Activated CD8-positive, alpha-beta memory T cell treated with anti-CD3 and anti-CD28 coated beads for 48 hours (primary cell): ENCODE measurements at regions not wholly inside any gene's neighbourhood (a gene's known extent, or its start where the extent isn't known, plus 50 kb on each side); places are given as distances from the start of the nearest gene placed in this dataset.
"Not testable (repeated sequence)": the region's sequence is repeated elsewhere in the genome, so short reads cannot be mapped to it uniquely, and the experiment has no call there.

Experiments
- DNase-seq, 3 experiments: peaks; one replicate each; pipeline ENCODE4 v3.0.0-alpha.2; 2020; ENCODE audit warnings: low read depth in 2 of 3, low spot score in 2 of 3

DNA sequence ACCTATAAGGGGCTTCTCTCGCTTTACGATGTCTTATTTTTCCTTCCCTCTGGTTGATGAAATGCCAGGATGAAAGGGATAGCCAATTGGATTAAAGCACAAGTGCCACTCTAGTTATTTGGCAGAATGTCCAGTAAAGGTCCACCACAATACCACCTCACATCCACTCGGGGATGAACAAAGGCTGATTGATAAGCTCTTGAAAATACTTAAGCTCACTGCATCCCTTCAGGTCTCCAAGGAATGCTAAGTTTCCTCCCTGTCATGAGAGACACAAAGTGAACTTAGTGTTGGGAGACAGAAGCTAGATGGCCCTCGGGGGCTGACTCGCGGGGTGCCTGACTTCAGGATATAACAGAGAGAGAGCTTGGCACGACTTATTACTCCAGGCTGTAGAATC is 185.9 kb upstream of the ZNF644 start:
- DNase-seq, result not testable (repeated sequence)

DNA sequence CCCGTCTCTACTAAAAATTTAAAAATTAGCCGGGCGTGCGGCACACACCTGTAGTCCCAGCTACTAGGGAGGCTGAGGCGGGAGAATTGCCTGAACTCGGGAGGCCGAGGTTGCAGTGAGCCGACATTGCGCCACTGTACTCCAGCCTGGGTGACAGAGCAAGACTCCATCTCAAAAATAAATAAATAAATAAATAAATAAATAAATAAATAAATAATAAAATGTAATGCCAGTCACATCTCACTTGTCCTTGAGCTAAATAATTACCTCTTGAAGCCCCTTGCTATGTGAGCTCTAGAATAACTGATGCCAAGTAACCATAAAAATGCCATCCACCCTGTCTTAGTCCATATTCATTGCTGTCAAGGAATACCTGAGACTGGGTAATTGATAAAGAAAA is 182.3 kb upstream of the ZNF644 start:
- DNase-seq, result not testable (repeated sequence)

DNA sequence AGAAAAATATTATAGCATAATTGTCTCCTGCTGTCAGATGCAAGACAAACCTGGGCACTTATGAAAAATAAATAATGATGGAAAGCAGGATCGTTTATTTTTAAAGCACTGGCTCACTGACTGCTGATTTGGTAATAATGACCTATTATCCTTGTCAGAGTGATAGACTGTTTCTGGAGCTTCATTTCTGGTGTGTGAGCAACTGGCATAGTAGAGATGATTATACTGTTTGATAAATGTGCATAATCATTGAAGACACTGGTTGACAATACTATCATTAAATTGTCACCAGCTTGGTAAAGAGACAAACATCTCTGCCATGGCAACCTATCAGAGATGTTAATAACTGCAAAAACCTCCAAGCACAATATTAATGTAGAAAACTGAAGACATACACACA is 179.9 kb upstream of the ZNF644 start:
- DNase-seq, result no peak

DNA sequence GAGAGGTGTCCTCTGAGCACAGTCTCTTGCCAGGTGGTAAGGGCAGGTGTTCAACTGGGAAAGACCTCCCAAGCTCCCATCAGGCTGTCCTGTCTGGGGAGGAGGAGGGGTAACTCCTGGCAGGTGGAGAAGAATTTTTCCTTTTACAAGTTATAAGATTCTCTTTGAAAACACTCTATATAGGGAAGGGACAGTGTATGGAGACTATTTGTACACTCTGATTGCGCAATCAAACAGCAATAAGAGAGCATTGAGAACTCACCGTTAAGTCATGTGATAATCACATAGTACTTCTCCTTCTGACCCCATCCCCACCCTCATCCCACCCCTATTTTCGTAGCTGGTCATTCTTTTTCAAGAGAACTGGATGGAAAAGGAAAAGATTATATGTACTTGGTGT is 179.3 kb upstream of the ZNF644 start:
- no peak for DNase-seq

DNA sequence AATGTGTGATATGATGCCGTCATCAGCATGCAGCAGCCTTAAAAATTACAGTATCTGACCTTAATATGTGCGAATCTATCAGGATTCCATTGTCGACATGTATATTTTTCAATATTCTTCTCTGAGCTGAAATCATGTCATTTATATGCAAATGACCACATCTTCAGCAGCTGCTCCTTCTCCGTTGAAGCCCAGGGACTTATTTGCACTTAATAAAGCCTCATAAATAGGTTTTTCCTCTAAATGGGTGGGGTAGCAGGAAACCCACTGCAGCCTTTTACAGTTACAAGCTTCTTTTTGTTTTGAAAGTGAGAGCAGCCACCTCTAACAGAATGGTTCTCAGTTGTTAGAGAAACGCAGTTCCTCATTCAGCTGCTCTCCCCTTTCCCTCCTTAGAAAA is 178.8 kb upstream of the ZNF644 start:
- DNase-seq, result no peak

DNA sequence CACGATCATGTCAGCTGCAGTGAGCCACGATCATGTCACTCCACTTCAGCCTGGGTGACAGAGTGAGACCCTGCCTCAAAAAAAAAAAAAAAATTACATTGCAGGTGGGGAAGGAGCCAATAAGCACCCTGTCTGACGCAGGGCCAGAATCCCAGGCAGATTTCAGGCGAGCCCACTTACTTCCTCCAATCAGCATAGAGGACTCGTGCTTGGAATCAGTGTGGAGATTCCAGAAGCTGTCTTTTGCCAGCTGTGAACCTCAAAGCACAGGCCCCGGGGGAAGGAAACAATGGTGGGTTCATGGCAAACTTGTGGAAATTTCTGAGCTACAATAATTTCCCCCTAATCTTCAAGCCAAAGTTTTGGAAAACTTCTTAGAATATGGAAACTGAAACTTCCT is 178.2 kb upstream of the ZNF644 start:
- DNase-seq, result no peak

DNA sequence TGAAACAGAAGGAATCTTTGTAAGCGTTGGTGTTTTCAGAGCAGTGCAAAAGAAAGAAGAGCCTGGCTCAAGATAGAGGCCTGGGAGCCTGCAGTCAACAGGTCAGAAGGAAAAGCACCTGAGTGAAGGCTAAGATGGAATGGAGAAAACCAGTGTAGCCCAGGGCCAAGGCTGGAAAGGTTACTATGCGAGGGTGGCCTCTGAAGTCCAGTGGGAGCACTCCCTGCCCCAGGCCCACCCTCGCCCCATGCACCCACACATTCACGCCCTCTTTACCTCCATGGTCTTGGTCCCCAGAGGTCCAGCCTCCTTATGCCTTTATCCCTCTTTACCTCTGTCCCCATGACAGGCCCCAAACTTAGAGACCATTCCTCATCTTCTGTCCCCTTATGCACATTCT is 169.2 kb upstream of the ZNF644 start:
- no peak for DNase-seq

DNA sequence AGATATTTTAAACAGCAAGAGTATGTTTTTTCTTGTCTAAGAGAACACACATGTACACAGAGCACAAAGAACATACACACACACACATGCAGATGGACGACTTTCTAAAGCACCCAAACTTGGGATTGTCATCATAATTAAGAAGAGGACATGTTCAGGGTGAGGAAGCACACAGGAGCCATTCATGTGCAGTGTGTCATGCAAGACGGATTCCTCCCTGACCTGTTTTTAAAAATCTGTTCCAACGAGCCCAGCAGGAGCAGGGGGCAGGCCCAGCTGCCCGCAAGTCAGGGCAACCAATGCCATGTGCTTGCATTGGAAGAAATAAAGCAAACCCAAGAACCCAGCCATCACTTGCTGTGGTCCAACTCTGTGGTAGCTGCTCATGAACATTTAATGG is 167.3 kb upstream of the ZNF644 start:
- no peak for DNase-seq

DNA sequence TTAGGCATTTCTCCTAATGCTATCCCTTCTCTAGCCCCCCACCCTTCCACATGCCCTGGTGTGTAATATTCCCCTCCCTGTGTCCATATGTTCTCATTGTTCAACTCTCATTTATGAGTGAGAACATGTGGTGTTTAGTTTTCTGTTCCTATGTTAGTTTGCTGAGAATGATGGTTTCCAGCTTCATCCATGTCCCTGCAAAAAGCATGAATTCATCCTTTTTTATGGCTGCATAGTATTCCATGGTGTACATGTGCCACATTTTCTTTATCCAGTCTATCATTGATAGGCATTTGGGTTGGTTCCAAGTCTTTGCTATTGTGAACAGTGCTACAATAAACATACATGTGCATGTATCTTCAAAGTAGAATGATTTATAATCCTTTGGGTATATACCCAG is 161.0 kb upstream of the ZNF644 start:
- not testable (repeated sequence) for DNase-seq

DNA sequence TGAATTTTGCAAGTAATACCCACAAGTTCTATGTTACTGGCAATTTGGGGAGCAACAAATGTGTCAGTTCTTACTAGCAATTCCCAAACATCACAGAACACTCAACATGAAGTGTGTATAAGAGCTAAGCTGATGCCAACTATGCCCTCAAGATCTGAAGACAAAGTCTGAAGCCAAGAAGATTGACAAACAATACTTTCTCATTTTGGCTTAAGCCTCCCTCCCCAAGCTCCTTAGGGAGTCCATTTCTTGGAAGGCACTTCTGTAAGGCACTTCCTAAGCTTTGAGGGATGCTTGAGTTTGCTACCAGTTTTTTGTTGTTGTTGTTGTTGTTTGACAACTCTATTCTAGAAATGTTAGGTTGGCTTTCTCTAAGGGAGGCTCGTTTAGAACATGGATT is 154.4 kb upstream of the ZNF644 start:
- DNase-seq, result no peak

DNA sequence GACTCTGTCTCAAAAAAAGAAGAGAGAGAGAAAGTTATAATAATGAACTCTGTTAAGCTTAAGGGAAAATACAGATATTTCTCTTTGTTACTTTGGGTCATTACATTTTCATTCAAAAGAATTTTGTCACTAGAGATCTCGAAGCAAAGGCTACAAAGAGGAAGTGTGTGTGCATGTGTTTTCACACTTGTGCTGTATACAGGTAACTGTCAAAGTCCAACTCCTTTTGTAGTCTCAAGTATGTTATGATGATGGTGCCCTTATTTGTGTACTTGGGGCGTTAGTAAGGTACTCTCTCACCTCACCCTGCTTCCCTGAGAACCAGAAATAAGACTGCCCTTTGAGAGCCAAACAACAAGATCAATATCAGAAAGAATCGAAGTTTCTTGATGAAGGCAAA is 152.9 kb upstream of the ZNF644 start:
- no peak for DNase-seq

DNA sequence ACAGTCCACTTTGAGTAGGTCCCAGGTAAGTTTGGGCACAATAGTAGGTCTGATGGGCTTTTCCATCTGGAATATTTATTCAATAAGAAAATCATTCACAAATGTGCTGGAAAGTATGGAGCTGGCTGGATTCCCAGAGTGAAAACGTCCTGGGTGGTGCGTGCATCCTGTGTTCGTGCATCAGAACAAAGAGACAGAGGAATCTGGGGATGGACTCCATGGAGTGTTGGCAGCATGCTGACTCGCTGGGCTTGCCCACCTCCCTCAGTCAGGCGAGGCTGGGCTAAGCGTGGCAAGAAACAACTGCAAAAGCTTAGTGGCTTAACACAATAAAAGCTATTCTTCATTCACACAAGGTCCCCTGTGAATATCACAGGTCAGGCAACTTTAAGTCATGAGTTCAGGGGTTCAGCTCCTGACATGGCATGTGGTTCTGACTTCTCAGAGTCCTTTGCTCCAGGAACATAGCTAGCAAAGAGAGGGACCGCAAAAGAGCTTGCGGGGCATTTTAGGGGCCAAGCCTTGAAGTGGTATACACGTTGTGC is 151.6 kb upstream of the ZNF644 start:
- DNase-seq, result no peak

DNA sequence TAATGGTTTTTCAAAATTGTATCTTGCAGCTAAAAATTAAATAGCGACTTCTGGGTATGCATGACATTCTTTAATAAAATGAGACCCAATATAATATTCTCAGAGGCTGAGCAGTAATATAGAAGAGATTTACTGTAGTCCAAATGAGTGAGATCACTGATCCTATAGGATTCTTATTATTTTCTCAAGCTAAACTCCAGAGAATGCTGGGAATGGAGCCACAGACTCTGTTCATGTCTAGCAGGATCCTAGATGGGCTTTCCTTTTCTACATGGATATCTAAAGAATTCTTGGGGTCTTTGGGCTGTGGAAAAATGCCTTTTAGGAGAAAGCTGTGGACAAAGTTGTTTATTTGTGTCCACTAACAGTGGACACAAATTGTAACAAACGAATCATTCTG is 150.7 kb upstream of the ZNF644 start:
- no peak for DNase-seq

DNA sequence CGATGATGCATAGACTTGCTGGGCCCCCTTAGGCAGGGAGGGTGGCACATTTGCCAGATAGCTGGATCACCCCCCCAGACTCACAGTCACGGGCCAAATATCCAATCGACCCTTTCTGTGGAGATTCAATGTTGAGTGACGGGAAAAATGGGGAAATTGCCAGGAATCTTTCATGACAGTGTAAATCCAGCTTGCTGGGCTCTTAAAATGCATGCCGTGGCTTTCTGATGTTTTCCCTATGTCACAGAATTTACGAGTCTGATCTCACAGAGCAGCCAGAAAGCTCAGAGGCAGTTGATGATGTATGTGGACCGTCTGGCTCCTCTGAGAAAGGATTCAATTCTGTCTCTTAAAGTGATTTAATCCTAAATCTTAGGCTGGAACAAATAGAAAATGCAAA is 150.1 kb upstream of the ZNF644 start:
- DNase-seq, result no peak

DNA sequence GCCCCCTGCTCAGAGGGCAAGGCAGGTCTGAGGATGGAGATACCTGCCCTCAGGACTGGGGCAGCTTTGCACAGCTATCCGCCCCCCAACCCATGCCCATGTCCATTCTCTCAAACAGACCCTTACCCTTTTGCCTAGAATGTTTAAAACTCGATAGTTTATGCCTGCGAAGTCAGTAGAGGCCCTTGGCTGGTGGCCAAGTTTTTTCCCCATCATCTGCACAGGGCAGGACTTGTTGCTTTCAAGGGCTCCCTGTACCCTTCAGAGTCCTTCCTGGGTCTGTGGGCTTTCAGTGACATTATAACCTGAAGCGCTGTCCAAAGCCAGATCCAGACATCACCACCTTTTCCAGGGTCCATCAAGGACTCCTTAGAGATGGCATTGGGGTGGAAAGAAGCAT is 148.7 kb upstream of the ZNF644 start:
- no peak for DNase-seq

DNA sequence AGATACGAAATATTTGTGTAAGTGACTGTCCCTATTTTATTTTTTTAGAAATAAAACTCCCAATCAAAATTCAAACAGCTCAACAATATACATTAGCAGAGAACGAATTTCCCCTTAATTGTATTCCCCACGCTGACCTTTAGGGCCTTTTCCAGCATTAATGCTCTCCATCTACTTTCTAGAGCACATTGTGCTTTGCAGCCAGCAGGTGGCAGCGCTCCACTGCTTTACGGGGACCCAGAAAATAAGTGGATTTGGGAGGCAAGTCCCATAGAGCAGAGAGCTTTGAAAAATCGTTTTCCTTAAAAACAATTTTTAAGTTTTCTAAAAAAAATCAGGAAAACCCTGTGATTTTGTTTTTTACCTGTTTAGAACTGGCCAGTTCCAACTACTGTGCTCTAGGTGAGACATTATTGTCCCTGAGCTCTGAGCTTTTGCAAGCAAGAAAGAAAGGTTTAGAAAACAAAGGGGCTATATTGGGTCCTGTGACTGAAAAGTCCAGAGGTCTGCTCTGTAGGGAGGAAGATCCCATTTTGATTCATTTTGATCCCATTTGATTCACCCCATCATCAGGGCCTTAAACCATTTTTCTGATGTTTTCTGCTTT is 144.4 kb upstream of the ZNF644 start:
- DNase-seq, result no peak

DNA sequence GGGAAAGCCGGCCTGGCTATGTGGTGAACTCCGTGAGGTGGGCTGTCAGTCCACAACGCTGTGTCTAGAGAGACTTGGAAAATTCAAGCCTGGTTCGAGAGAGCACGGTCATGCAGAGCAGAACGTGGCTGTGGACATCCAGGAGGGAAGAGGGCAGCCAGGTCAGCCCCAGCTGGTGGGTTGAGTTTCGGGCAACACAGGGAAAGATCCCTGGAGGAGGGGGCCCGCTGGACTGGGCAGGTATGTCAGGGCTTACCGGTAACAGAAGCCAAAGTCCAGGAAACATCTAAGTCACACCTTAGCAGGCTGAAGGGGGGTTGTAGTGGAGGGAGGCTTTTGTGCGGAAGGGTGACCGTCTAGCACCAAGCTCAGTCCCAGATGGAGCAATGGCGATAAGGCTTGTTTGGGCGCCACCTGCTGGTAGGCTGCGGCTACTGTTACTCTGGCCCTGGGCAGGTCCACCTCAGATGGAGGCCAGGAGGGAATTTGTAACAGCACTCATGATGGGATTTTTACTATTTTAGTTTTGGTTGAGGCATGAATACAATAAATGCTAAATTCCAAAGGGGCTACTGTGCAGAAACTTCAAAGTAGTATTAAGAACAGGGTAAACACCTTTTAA is 143.3 kb upstream of the ZNF644 start:
- DNase-seq, result peak; percentile 30 to 66 (median 65)

DNA sequence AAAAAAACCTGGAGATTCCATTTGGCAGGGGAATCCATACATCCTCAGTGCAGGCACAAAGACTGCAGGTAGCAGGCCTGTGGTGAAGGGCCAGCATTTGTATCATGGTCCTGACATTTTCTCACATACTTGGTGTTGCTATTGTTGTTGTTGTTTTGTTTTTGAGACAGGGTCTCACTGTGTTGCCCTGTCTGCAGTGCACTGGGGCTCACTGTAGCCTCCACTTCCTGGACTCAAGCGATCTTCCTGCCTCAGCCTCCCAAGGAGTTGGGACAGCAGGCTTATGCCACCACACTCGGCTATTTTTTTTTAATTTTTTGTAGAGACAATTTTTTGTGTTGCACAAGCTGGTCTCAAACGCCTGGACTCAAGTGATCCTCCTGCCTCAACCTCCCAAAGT is 140.8 kb upstream of the ZNF644 start:
- DNase-seq, result no peak

DNA sequence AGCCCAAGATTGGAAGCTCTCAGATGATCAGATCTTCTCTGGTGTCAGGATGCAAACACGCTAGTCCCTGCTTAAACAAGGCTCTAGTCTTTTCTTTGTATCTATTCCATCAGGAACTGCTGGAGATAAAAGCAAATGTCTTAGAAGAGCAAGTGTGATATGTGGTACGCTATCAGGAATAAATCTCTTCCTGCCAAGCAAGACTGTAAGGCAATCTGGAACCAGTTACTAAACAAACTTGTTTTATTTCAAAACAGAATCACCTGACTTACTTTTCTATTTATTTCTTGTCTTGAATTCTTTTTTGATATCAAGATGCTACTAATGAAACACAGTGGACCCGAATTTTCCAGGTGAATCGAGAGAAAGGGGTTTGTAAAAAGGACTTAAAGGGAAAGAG is 139.9 kb upstream of the ZNF644 start:
- DNase-seq, result no peak

DNA sequence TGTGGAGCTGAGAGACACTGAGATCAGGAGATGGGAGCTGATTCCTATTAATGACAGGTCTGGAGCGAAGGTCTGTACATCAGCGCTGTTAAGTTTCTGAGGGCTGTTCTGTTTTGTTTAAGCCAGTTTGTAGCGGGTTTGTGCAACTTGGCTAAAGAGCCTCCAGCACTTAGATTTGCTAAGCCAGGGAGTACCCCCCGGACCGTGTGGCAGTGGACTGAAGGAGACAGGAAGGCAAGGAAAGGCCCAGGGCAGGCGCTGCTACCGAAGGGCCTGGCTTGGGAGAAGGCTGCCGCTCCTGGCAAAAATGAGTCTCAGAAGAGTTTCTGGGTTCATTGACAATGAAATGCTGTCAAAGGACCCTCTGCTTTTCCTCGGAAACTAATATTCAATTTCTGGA is 139.3 kb upstream of the ZNF644 start:
- DNase-seq, result no peak

DNA sequence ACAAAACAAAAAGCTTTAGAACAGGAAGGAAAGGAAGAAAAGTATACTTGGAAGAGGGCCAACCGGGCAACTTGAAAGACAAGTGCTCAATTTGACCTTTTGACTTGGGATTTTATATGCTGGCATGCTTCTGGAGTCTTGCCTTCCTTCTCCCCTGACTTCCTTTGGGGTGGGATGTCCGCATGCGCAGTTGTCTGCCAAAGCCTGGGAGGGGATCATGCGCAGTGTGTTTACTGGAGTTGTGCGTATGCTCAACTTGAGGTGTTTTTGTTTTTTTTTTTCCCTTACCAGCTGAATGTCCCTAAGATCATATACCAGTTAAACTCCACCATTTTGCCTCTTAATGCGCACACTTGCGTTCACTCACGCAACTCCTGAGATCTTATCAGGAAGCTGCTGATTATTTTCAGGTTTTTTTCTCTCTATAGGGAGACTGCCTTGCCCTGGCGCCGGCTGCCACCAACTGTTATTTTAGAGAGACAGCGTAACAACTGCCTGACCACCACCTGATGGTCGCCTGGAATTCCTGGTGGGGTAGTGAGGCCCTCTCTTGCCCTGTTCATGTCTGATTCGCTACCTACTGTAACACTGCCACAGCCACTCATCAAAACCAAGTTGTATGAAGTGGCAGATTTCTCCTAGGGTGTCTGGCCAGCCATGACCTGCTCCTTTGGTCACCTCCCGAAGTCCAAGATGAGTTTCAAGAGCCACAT is 138.7 kb upstream of the ZNF644 start:
- DNase-seq, result no peak

DNA sequence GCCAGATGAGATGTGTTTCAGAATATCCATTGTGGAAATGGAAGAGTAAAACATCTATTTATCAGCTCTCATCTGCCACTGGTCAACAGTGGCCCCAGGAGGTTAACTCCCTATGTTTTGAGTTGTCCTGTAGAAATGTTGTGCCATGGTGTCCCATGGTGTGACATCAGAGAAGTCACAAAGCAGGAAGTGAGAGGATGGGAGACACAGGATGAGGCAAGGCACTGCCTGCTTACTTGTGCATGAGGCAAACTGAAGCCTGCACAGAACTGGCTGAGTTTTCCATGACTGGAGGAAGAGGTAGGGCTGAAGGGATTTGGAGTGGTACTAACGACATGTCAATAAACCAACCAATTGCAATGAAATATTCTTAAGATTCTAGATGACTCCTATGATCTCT is 131.5 kb upstream of the ZNF644 start:
- no peak for DNase-seq

DNA sequence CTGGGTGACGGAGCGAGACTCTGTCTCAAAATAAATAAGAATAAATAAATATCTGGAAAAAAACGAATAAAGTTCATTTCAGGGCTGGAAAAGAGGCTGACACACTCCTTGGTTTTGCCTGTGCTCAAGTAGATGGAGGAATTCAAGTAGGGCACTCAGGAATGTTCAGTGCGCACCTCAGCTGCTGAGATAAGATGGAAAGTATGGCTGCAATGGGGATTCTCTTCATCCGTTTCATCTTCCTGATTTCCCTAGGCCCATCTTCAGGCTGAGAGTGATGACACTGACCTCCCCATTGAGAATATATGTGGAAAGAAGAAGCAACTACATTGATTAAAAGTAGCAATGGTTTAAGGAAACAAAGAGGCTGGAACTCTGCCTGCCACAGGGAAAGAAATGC is 130.5 kb upstream of the ZNF644 start:
- DNase-seq, result no peak
